CD1c-positive myeloid dendritic cell (primary cell): ENCODE measurements at regions not wholly inside any gene's neighbourhood (a gene's known extent, or its start where the extent isn't known, plus 50 kb on each side); places are given as distances from the start of the nearest gene placed in this dataset.
A peak's percentile ranks its signal among the peaks of the same experiment; 100 is the strongest.
"Not testable (repeated sequence)": the region's sequence is repeated elsewhere in the genome, so short reads cannot be mapped to it uniquely, and the experiment has no call there.

Experiments
- DNase-seq: peaks from one replicate; pipeline ENCODE4 v3.0.0-alpha.2; 2016; ENCODE audit errors: extremely low spot score

- DNase-seq = no peak
Measured at GRCh38 chr6:7000825-7001777, 106.7 kb upstream of the RREB1 start.

GRCh38 chr6:7003041-7003440 is 104.7 kb upstream of the RREB1 start:
- DNase-seq = no peak

- peak; percentile 30 for DNase-seq
Measured at GRCh38 chr6:7004581-7005297, 103.0 kb upstream of the RREB1 start.

GRCh38 chr6:7006515-7007191 is 101.1 kb upstream of the RREB1 start:
- DNase-seq = no peak

GRCh38 chr6:7008451-7008988 is 99.2 kb upstream of the RREB1 start:
- no peak for DNase-seq

- peak; percentile 86 for DNase-seq
Measured at GRCh38 chr6:7016226-7016625, 91.5 kb upstream of the RREB1 start.

- DNase-seq = peak; percentile 54
Measured at GRCh38 chr6:7021301-7021700, 86.5 kb upstream of the RREB1 start.

- no peak for DNase-seq
Measured at GRCh38 chr6:7025861-7026260, 81.9 kb upstream of the RREB1 start.

- DNase-seq = not testable (repeated sequence)
Measured at GRCh38 chr6:7028963-7029362, 78.8 kb upstream of the RREB1 start.

- not testable (repeated sequence) for DNase-seq
Measured at GRCh38 chr6:7030968-7031367, 76.8 kb upstream of the RREB1 start.

GRCh38 chr6:7033202-7033601 is 74.6 kb upstream of the RREB1 start:
- peak; percentile 43 for DNase-seq

- DNase-seq = no peak
Measured at GRCh38 chr6:7034055-7034454, 73.7 kb upstream of the RREB1 start.

GRCh38 chr6:7035837-7036249 is 71.9 kb upstream of the RREB1 start:
- DNase-seq = no peak

GRCh38 chr6:7041511-7042026 is 66.2 kb upstream of the RREB1 start:
- no peak for DNase-seq

- peak; percentile 58 for DNase-seq
Measured at GRCh38 chr6:7042056-7042653, 65.6 kb upstream of the RREB1 start.

GRCh38 chr6:7042654-7043545 is 64.9 kb upstream of the RREB1 start:
- peak; percentile 28 for DNase-seq

GRCh38 chr6:7045331-7045730 is 62.4 kb upstream of the RREB1 start:
- peak; percentile 0 for DNase-seq

- no peak for DNase-seq
Measured at GRCh38 chr6:7045746-7046145, 62.0 kb upstream of the RREB1 start.

GRCh38 chr6:7047128-7047527 is 60.6 kb upstream of the RREB1 start:
- DNase-seq = no peak

- peak; percentile 76 for DNase-seq
Measured at GRCh38 chr6:7047966-7048365, 59.8 kb upstream of the RREB1 start.
